ENCODE measurements at regions not wholly inside any gene's neighbourhood (a gene's known extent, or its start where the extent isn't known, plus 50 kb on each side); places are given as distances from the start of the nearest gene placed in this dataset.

DNA sequence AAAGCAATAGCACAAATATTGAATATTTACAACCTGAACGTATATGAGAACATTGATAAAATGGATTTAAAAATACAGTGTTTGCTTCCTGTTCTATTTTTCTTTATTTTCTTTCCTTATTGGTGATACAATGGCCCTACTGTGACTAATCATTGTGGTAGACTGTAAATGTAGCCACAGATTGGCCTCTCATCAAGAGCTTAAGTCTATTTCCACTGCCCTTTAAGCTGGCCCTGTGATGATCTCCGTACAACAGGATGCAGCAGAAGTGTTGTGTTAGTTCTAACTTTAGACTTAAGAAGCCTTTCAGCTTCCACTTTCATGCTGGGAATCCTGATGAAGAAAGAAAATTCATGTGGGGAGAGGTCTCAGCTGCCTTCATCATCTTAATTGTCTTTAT lies 285.6 kb upstream of the B3GALT2 start:
- Mint-ChIP-seq H3K36me3 (ENCODE audit: low read depth) (no peaks in the 10 kb centered on the region), H3K9me3 (no peaks in the 10 kb centered on the region), H3K27me3 (ENCODE audit: insufficient read depth) (no peaks in the 10 kb centered on the region), H3K4me1 (peaks cover 26% of the 10 kb centered on the region), H3K27ac (no peak overlapping the region), H3K4me3 (no peak overlapping the region)
- H3K9me3 ChIP-seq (ENCODE audit: control insufficient read depth, low read length), result peaks cover 7% of the 10 kb centered on the region
- no peak overlapping the region for H3K27ac ChIP-seq (ENCODE audit: low read depth, low read length)
- H3K27me3 ChIP-seq (ENCODE audit: control insufficient read depth, insufficient read depth, low read length, poor library complexity, severe bottlenecking), result no peaks in the 10 kb centered on the region
- no peak overlapping the region for H3K4me3 ChIP-seq (ENCODE audit: low read length)
- H3K9ac ChIP-seq (ENCODE audit: extremely low read depth, low read length, poor library complexity, severe bottlenecking), result no peak overlapping the region
- no peak for TF ChIP-seq CTCF (conservative IDR thresholded peaks at IDR 0.05)
- WGBS, 2 experiments (ENCODE audit: insufficient coverage in 1 of 2, insufficient read length in 1 of 2), result 100% methylated on average over 2 of the region's 2 CpGs; no CpG with 5 or more reads in 1 of the 2 experiments
- H3K4me1 ChIP-seq (ENCODE audit: control insufficient read depth, insufficient read depth, low read length), result peaks cover 4% of the 10 kb centered on the region
- no peaks in the 10 kb centered on the region for H3K36me3 ChIP-seq (ENCODE audit: control insufficient read depth, insufficient read depth, low read length)
- no peak for DNase-seq

DNA sequence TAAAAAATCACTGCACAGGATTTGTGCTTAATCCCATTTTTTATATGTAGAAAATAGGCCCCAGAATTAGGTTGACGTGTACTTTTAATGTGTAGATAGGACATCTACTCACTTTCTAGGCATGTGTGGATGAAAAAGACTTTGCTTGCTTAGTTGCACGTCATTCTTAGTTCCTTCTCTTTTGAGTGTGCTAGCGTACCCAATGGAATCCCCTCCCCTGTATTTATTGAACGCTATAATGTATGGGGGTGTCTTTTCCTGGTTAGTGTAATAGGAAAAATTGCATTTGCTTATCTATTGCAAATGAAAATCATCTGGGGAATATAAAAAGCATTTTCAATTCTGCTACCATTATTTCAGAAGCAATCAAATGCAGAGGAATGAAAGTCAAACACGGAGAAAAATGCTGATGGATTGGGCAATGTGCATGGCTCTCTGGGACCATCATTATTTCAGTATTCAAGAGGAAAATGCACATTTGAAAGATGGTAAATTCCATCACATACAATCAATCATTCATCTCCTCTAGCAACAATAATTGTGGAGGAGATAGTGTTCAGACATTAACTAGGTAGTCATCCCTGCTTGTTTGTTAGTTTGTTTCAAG lies 277.0 kb upstream of the B3GALT2 start:
- no peak overlapping the region for H3K27ac Mint-ChIP-seq
- no peaks in the 10 kb centered on the region for H3K27me3 ChIP-seq (ENCODE audit: control insufficient read depth, insufficient read depth, low read length, poor library complexity, severe bottlenecking)
- H3K9me3 Mint-ChIP-seq, result no peaks in the 10 kb centered on the region
- peak overlapping the region; percentile 61 for H3K4me3 ChIP-seq (ENCODE audit: low read length)
- H3K9me3 ChIP-seq (ENCODE audit: control insufficient read depth, low read length), result no peaks in the 10 kb centered on the region
- H3K36me3 ChIP-seq (ENCODE audit: control insufficient read depth, insufficient read depth, low read length), result no peaks in the 10 kb centered on the region
- H3K27me3 Mint-ChIP-seq (ENCODE audit: insufficient read depth), result no peaks in the 10 kb centered on the region
- H3K27ac ChIP-seq (ENCODE audit: low read depth, low read length), result no peak overlapping the region
- peaks cover 27% of the 10 kb centered on the region for H3K4me1 ChIP-seq (ENCODE audit: control insufficient read depth, insufficient read depth, low read length)
- H3K4me3 Mint-ChIP-seq, result no peak overlapping the region
- H3K36me3 Mint-ChIP-seq (ENCODE audit: low read depth), result no peaks in the 10 kb centered on the region
- WGBS, 2 experiments (ENCODE audit: insufficient coverage in 1 of 2, insufficient read length in 1 of 2), result 85 to 100% methylated on average over 1 to 4 of the region's 5 CpGs
- no peak overlapping the region for H3K9ac ChIP-seq (ENCODE audit: extremely low read depth, low read length, poor library complexity, severe bottlenecking)
- no peak for TF ChIP-seq CTCF (conservative IDR thresholded peaks at IDR 0.05)
- peaks cover 49% of the 10 kb centered on the region for H3K4me1 Mint-ChIP-seq
- no peak for DNase-seq

DNA sequence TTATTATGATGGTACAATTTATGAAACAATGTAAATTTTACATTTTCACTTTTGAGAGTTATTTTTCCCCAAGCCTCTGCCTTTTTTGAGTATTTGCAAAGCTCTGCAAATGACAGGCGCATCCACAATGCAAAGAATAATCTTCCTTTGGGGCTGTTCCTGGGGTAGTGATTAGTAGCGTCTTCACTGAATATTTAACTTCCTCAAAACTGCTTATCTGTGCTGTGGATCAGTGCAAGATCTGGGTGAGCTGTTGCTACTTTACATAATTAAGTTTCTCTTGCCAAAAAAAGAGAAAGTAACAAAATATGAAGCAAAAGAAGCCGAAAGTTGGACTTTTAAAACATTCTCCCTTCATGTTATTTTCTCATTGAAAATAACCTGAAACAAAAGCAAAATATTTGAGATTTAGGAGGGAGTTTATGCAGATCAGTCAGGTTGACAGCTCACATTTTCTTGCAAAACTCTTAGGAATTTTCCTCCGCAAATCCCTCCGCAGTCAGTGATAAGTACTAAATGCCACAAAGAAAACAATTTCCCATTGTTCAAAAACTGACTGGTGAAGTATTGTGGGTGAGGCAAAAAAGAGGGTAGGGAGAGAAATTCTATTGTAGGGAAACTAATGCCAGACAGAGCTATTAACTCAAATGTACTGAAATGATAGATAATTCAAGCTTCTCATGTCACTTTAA lies 276.4 kb upstream of the B3GALT2 start:
- Histone ChIP-seq H3K4me1 (ENCODE audit: control insufficient read depth, insufficient read depth, low read length) (peaks cover 27% of the 10 kb centered on the region), H3K9me3 (ENCODE audit: control insufficient read depth, low read length) (no peaks in the 10 kb centered on the region), H3K27ac (ENCODE audit: low read depth, low read length) (no peak overlapping the region), H3K27me3 (ENCODE audit: control insufficient read depth, insufficient read depth, low read length, poor library complexity, severe bottlenecking) (no peaks in the 10 kb centered on the region), H3K9ac (ENCODE audit: extremely low read depth, low read length, poor library complexity, severe bottlenecking) (no peak overlapping the region), H3K4me3 (ENCODE audit: low read length) (peak overlapping the region; percentile 61), H3K36me3 (ENCODE audit: control insufficient read depth, insufficient read depth, low read length) (no peaks in the 10 kb centered on the region)
- TF ChIP-seq CTCF (conservative IDR thresholded peaks at IDR 0.05), result no peak
- 27 to 45% methylated on average over 3 to 5 of the region's 5 CpGs for WGBS, 2 experiments (ENCODE audit: insufficient coverage in 1 of 2, insufficient read length in 1 of 2)
- H3K9me3 Mint-ChIP-seq, result no peaks in the 10 kb centered on the region
- peak overlapping the region; percentile 49 for H3K27ac Mint-ChIP-seq
- H3K4me1 Mint-ChIP-seq, result peaks cover 49% of the 10 kb centered on the region
- H3K27me3 Mint-ChIP-seq (ENCODE audit: insufficient read depth), result no peaks in the 10 kb centered on the region
- H3K36me3 Mint-ChIP-seq (ENCODE audit: low read depth), result no peaks in the 10 kb centered on the region
- no peak for DNase-seq
- no peak overlapping the region for H3K4me3 Mint-ChIP-seq
